ENCODE measurements at regions not wholly inside any gene's neighbourhood (a gene's known extent, or its start where the extent isn't known, plus 50 kb on each side); places are given as distances from the start of the nearest gene placed in this dataset.

- TF ChIP-seq CEBPZ (IDR thresholded peaks at IDR 0.05; ENCODE audit: low read depth, low read length) (no peak), IKZF1 (conservative IDR thresholded peaks at IDR 0.05) (no peak), CUX1 (IDR thresholded peaks at IDR 0.05; ENCODE audit: insufficient replicate concordance, low read depth, low read length) (no peak)
Measured at GRCh38 chr7:114851406-114852061, 70.4 kb upstream of the MDFIC start (continued).

Measured in GM12878 (cell line).